ENCODE measurements at regions not wholly inside any gene's neighbourhood (a gene's known extent, or its start where the extent isn't known, plus 50 kb on each side); places are given as distances from the start of the nearest gene placed in this dataset.

DNA sequence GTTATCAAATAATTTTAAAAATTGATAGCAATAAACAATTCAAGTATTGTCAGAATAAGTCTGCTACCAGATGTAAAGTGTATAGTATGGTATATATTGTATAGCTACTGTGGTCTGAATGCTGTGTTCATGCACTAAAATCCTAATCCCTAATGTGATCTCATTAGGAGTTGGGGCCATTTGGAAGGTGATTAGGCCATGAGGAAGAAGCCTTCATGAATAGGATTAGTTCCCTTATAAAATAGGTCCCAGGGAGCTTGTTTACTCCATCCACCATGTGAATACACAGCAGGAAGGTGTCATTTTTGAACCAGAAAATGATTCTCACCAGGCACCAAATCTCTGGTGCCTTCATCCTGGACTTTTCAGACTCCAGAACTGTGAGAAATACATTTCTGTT lies 363.0 kb upstream of the CNTN5 start:
- Histone ChIP-seq H3K9ac (ENCODE audit: low read depth in 1 of 3, low read length in 3 of 3) (no peak overlapping the region), H3K4me1 (ENCODE audit: control insufficient read depth in 3 of 3, insufficient read depth in 3 of 3, low read length in 3 of 3) (no peaks in the 10 kb centered on the region)

DNA sequence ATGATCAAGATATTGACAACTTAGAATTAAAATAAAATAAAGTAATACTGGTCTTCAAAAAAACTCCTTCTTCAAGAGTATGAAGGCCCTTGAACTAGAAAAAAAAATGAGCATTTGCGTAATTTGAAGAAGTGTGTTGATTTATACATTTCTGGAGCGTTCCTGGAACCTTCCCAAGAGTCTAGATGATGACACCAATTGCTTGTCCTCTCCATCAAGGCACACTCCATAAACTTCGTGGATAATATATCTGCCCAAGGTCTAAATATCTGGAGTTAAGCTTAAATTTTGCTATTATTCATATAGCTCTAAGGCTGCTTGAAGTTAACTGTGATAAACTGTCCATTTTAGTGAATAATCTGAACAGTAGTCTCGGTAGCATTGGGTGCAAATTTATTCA lies 361.3 kb upstream of the CNTN5 start:
- no peaks in the 10 kb centered on the region for H3K4me1 ChIP-seq (ENCODE audit: control insufficient read depth in 3 of 3, insufficient read depth in 3 of 3, low read length in 3 of 3)
- no peaks in the 10 kb centered on the region for H3K27me3 ChIP-seq (ENCODE audit: control insufficient read depth in 3 of 3, insufficient read depth in 3 of 3, low read length in 3 of 3)
- H3K27ac ChIP-seq (ENCODE audit: low read depth, low read length) = no peak overlapping the region
- H3K9me3 ChIP-seq (ENCODE audit: control insufficient read depth in 3 of 3, low read length in 3 of 3) = no peaks in the 10 kb centered on the region
- no peak overlapping the region for H3K4me3 ChIP-seq (ENCODE audit: low read length in 3 of 3)
- no peaks in the 10 kb centered on the region for H3K36me3 ChIP-seq (ENCODE audit: control insufficient read depth in 3 of 3, insufficient read depth in 3 of 3, low read length in 3 of 3)
- no peak overlapping the region for H3K9ac ChIP-seq (ENCODE audit: low read depth in 1 of 3, low read length in 3 of 3)

More for the DNA sequence above, 363.0 kb upstream of the CNTN5 start:
- no peak overlapping the region for H3K4me3 ChIP-seq (ENCODE audit: low read length in 3 of 3)
- no peaks in the 10 kb centered on the region for H3K9me3 ChIP-seq (ENCODE audit: control insufficient read depth in 3 of 3, low read length in 3 of 3)
- no peaks in the 10 kb centered on the region for H3K36me3 ChIP-seq (ENCODE audit: control insufficient read depth in 3 of 3, insufficient read depth in 3 of 3, low read length in 3 of 3)
- H3K27me3 ChIP-seq (ENCODE audit: control insufficient read depth in 3 of 3, insufficient read depth in 3 of 3, low read length in 3 of 3) = no peaks in the 10 kb centered on the region
- H3K27ac ChIP-seq (ENCODE audit: low read depth, low read length) = no peak overlapping the region

DNA sequence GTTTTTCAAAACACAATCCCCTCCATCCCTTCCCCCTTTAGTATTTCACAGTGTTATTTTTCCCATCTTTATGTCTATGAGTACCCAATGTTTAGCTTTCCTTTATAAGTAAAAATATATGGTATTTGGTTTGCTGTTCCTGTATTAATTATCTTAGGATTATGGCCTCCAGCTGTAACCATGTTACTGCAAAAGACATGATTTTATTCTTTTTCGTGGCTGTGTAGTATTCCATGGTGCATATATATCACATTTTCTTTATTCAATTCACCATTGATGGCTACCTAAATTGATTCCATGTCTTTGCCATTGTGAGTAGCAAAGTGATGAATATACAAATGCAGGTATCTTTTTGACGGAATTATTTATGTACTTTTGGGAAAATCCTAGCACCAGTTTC lies 346.4 kb upstream of the CNTN5 start:
- H3K36me3 ChIP-seq (ENCODE audit: control insufficient read depth in 3 of 3, insufficient read depth in 3 of 3, low read length in 3 of 3) = no peaks in the 10 kb centered on the region
- no peak overlapping the region for H3K27ac ChIP-seq (ENCODE audit: low read depth, low read length)
- H3K4me3 ChIP-seq (ENCODE audit: low read length in 3 of 3) = no peak overlapping the region
- no peaks in the 10 kb centered on the region for H3K27me3 ChIP-seq (ENCODE audit: control insufficient read depth in 3 of 3, insufficient read depth in 3 of 3, low read length in 3 of 3)
- no peaks in the 10 kb centered on the region for H3K9me3 ChIP-seq (ENCODE audit: control insufficient read depth in 3 of 3, low read length in 3 of 3)
- H3K4me1 ChIP-seq (ENCODE audit: control insufficient read depth in 3 of 3, insufficient read depth in 3 of 3, low read length in 3 of 3) = no peaks in the 10 kb centered on the region
- H3K9ac ChIP-seq (ENCODE audit: low read depth in 1 of 3, low read length in 3 of 3) = no peak overlapping the region

DNA sequence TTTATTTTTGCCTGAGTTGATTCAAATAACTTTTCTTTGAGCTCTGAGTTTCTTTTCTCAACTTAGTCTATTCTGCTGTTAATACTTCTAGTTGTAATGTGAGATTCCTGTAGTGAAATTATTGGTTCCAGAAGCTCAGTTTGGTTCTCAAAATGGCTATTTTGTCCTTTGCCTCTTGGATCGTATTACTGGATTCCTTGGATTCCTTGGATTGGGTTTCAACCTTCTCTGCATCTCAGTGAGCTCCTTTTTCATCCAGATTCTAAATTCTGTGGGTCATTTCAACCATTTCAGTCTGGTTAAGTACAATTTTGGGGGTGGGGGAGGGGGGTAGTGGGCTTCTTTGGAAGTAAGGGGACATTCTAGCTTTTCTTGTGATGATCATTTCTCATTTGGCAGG lies 341.1 kb upstream of the CNTN5 start:
- H3K27me3 ChIP-seq (ENCODE audit: control insufficient read depth in 3 of 3, insufficient read depth in 3 of 3, low read length in 3 of 3) = no peaks in the 10 kb centered on the region
- H3K4me1 ChIP-seq (ENCODE audit: control insufficient read depth in 3 of 3, insufficient read depth in 3 of 3, low read length in 3 of 3) = no peaks in the 10 kb centered on the region
- H3K9ac ChIP-seq (ENCODE audit: low read depth in 1 of 3, low read length in 3 of 3) = no peak overlapping the region
- H3K27ac ChIP-seq (ENCODE audit: low read depth, low read length) = no peak overlapping the region
- H3K4me3 ChIP-seq (ENCODE audit: low read length in 3 of 3) = no peak overlapping the region
- H3K36me3 ChIP-seq (ENCODE audit: control insufficient read depth in 3 of 3, insufficient read depth in 3 of 3, low read length in 3 of 3) = no peaks in the 10 kb centered on the region
- no peaks in the 10 kb centered on the region for H3K9me3 ChIP-seq (ENCODE audit: control insufficient read depth in 3 of 3, low read length in 3 of 3)

DNA sequence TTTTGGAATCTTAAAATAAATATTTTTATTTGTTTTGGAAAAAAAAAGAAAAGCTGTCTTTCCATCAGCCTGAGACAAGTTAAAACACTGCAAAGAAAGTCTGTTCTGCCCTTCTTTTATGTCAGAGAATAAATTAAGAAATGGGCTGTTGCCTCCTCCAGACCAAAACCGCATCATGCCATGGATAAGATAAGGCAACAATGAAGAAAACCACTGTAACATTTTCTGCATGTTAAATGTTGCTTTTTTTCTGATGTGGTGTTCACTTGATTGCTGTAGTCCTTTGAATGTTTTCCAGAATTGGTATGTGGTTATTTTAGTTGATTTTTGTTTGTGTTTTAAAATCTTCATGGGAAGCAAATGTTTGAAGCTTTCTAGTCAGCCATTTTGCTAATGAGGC lies 319.2 kb upstream of the CNTN5 start:
- H3K4me3 ChIP-seq (ENCODE audit: low read length in 3 of 3) = no peak overlapping the region
- no peaks in the 10 kb centered on the region for H3K27me3 ChIP-seq (ENCODE audit: control insufficient read depth in 3 of 3, insufficient read depth in 3 of 3, low read length in 3 of 3)
- H3K27ac ChIP-seq (ENCODE audit: low read depth, low read length) = no peak overlapping the region
- H3K36me3 ChIP-seq (ENCODE audit: control insufficient read depth in 3 of 3, insufficient read depth in 3 of 3, low read length in 3 of 3) = no peaks in the 10 kb centered on the region
- no peaks in the 10 kb centered on the region for H3K9me3 ChIP-seq (ENCODE audit: control insufficient read depth in 3 of 3, low read length in 3 of 3)
- H3K4me1 ChIP-seq (ENCODE audit: control insufficient read depth in 3 of 3, insufficient read depth in 3 of 3, low read length in 3 of 3) = no peaks in the 10 kb centered on the region
- no peak overlapping the region for H3K9ac ChIP-seq (ENCODE audit: low read depth in 1 of 3, low read length in 3 of 3)

DNA sequence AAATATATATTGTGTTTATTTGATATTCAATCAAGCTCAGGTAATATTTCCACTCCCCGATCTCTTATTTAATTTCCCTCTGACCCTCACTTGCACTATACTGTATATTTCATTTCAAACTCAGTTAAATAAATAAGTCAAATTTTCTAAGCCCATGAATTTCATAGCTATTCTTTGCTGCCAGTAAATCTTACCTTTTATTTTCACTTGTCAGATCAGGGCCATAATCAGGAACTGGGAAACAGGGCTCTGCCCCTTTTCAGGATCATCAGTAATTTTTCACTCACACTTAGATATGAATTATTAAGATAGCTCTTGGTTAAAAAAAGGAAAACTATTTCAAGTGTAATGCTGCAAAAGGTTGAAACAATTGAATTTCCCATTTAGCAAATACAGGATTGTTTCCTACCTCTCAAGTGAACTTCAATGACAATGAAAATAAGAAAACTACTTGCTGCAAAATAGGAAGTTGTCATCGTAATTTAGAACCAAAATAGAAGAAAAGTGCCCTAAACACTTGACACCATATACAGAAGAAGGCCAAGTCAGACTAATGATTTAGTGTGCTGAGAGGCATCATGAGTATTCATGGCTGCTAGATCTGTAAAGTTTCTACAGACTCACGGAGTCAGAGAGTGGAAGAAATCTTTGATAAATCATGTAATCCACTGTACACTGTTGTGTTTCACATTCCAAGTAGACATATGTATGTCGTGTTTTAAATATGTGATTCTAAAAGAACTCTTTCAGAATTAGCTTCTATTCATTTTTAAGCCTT lies 316.8 kb upstream of the CNTN5 start:
- Histone ChIP-seq H3K9ac (ENCODE audit: low read depth in 1 of 3, low read length in 3 of 3) (no peak overlapping the region), H3K9me3 (ENCODE audit: control insufficient read depth in 3 of 3, low read length in 3 of 3) (no peaks in the 10 kb centered on the region), H3K4me3 (ENCODE audit: low read length in 3 of 3) (no peak overlapping the region), H3K27me3 (ENCODE audit: control insufficient read depth in 3 of 3, insufficient read depth in 3 of 3, low read length in 3 of 3) (no peaks in the 10 kb centered on the region), H3K4me1 (ENCODE audit: control insufficient read depth in 3 of 3, insufficient read depth in 3 of 3, low read length in 3 of 3) (no peaks in the 10 kb centered on the region), H3K36me3 (ENCODE audit: control insufficient read depth in 3 of 3, insufficient read depth in 3 of 3, low read length in 3 of 3) (no peaks in the 10 kb centered on the region), H3K27ac (ENCODE audit: low read depth, low read length) (no peak overlapping the region)

DNA sequence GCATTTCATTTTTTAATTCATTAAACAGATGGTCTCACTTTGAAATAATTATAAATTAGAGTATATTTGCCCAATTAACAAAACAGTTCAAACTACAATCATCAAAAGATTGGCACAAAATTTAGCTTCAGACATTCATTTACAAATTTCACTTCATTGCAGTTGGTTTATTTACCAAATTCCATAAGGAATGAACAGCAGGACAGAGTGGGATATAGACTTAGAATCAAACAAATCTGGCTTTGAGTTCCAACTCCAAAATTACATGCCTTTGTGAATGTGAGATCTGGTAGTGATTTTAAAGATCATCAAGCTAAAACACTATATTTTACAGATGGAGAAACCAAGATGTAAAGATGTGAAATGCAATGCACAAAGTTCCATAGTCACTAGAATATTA lies 310.7 kb upstream of the CNTN5 start:
- no peaks in the 10 kb centered on the region for H3K9me3 ChIP-seq (ENCODE audit: control insufficient read depth in 3 of 3, low read length in 3 of 3)

DNA sequence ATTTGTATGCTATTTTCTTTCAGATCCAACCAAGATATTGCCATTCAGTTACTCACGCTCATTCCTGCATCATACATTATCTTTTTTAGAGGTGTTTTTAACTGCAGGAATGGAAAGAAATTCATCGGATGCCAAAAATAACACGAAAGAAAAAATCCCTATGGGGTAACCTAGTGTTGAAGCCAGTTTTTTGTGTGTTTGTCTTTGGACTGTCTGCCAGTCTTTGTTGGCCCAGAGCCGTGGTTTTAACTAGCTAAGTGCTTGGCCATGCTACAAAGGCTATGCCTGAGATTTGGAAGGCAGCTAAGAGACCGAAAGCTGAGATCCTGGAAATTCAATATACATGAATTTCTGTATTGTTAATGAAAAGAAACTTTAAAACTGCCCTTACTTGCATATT lies 309.8 kb upstream of the CNTN5 start:
- no peaks in the 10 kb centered on the region for H3K36me3 ChIP-seq (ENCODE audit: control insufficient read depth in 3 of 3, insufficient read depth in 3 of 3, low read length in 3 of 3)
- H3K9me3 ChIP-seq (ENCODE audit: control insufficient read depth in 3 of 3, low read length in 3 of 3) = no peaks in the 10 kb centered on the region
- H3K4me3 ChIP-seq (ENCODE audit: low read length in 3 of 3) = no peak overlapping the region
- H3K9ac ChIP-seq (ENCODE audit: low read depth in 1 of 3, low read length in 3 of 3) = no peak overlapping the region
- H3K27ac ChIP-seq (ENCODE audit: low read depth, low read length) = no peak overlapping the region
- no peaks in the 10 kb centered on the region for H3K27me3 ChIP-seq (ENCODE audit: control insufficient read depth in 3 of 3, insufficient read depth in 3 of 3, low read length in 3 of 3)
- H3K4me1 ChIP-seq (ENCODE audit: control insufficient read depth in 3 of 3, insufficient read depth in 3 of 3, low read length in 3 of 3) = no peaks in the 10 kb centered on the region

More for the DNA sequence above, 310.7 kb upstream of the CNTN5 start:
- H3K9ac ChIP-seq (ENCODE audit: low read depth in 1 of 3, low read length in 3 of 3) = no peak overlapping the region
- no peaks in the 10 kb centered on the region for H3K27me3 ChIP-seq (ENCODE audit: control insufficient read depth in 3 of 3, insufficient read depth in 3 of 3, low read length in 3 of 3)
- no peaks in the 10 kb centered on the region for H3K36me3 ChIP-seq (ENCODE audit: control insufficient read depth in 3 of 3, insufficient read depth in 3 of 3, low read length in 3 of 3)
- H3K4me1 ChIP-seq (ENCODE audit: control insufficient read depth in 3 of 3, insufficient read depth in 3 of 3, low read length in 3 of 3) = no peaks in the 10 kb centered on the region
- H3K4me3 ChIP-seq (ENCODE audit: low read length in 3 of 3) = no peak overlapping the region
- no peak overlapping the region for H3K27ac ChIP-seq (ENCODE audit: low read depth, low read length)

DNA sequence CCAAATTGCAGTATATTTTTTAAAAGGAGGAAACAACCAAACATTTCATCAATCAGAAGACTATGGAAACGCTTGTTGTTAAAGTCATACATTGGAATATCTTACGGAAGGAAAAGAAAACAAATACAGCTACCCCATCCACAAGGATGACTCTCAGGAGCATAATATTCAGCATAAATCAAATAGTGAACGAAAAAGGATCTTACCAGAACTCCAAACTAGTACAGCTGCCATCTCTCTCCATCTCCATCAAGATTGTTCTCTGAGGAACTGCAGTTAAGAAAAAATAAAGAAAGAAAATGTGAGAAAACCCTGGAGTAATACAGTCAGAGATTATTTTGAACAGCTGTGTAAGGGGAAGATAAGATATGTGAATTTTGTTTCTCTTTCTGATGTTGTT lies 299.8 kb upstream of the CNTN5 start:
- Histone ChIP-seq H3K9ac (ENCODE audit: low read depth in 1 of 3, low read length in 3 of 3) (no peak overlapping the region), H3K9me3 (ENCODE audit: control insufficient read depth in 3 of 3, low read length in 3 of 3) (no peaks in the 10 kb centered on the region), H3K4me3 (ENCODE audit: low read length in 3 of 3) (no peak overlapping the region), H3K36me3 (ENCODE audit: control insufficient read depth in 3 of 3, insufficient read depth in 3 of 3, low read length in 3 of 3) (no peaks in the 10 kb centered on the region), H3K27me3 (ENCODE audit: control insufficient read depth in 3 of 3, insufficient read depth in 3 of 3, low read length in 3 of 3) (no peaks in the 10 kb centered on the region), H3K27ac (ENCODE audit: low read depth, low read length) (no peak overlapping the region), H3K4me1 (ENCODE audit: control insufficient read depth in 3 of 3, insufficient read depth in 3 of 3, low read length in 3 of 3) (no peaks in the 10 kb centered on the region)

DNA sequence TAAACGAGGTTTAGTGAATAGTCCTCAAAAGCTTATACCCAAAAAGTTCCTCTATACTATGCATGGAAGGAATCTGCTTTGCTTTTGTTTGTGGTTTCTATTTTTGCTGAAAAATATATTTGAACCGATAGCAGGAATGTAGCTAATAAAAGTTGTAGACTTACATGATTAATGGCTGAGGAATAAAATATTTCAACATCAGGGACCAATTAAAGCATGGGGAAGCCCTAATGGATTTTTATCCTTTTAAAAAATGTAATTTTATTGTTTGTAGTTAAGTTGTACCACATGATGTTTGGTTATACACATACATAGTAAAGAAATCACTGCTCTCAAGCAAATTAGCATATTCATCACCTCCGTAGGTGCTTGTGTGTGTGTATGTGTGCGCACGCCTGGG lies 295.3 kb upstream of the CNTN5 start:
- Histone ChIP-seq H3K27me3 (ENCODE audit: control insufficient read depth in 3 of 3, insufficient read depth in 3 of 3, low read length in 3 of 3) (no peaks in the 10 kb centered on the region), H3K9ac (ENCODE audit: low read depth in 1 of 3, low read length in 3 of 3) (no peak overlapping the region), H3K27ac (ENCODE audit: low read depth, low read length) (no peak overlapping the region), H3K36me3 (ENCODE audit: control insufficient read depth in 3 of 3, insufficient read depth in 3 of 3, low read length in 3 of 3) (no peaks in the 10 kb centered on the region), H3K4me3 (ENCODE audit: low read length in 3 of 3) (no peak overlapping the region), H3K4me1 (ENCODE audit: control insufficient read depth in 3 of 3, insufficient read depth in 3 of 3, low read length in 3 of 3) (no peaks in the 10 kb centered on the region), H3K9me3 (ENCODE audit: control insufficient read depth in 3 of 3, low read length in 3 of 3) (no peaks in the 10 kb centered on the region)

Data from skeletal muscle tissue (tissue), 3 donors.